Uterus (tissue), 2 donors: ENCODE measurements at regions not wholly inside any gene's neighbourhood (a gene's known extent, or its start where the extent isn't known, plus 50 kb on each side); places are given as distances from the start of the nearest gene placed in this dataset.

Experiments
- POLR2A ChIP-seq, 2 donors: fragments of 450-650 bp; IDR thresholded peaks; one replicate each; pipeline ENCODE4 v1.6.1; 2016; ENCODE audit warnings: antibody characterized with exemption in 2 of 2, mild to moderate bottlenecking in 1 of 2, moderate library complexity in 1 of 2
- TF ChIP-seq, protein P1 (sequence below), 4 experiments: fragments of 200-600 bp in 2 of 4; fragments of 450-650 bp in 2 of 4; sonication (generic) in 2 of 4; IDR thresholded peaks; one replicate each; pipeline ENCODE4 v1.5.1; 2016 to 2019; ENCODE audit warnings: antibody characterized with exemption in 4 of 4, mild to moderate bottlenecking in 2 of 4, moderate library complexity in 1 of 4

DNA sequence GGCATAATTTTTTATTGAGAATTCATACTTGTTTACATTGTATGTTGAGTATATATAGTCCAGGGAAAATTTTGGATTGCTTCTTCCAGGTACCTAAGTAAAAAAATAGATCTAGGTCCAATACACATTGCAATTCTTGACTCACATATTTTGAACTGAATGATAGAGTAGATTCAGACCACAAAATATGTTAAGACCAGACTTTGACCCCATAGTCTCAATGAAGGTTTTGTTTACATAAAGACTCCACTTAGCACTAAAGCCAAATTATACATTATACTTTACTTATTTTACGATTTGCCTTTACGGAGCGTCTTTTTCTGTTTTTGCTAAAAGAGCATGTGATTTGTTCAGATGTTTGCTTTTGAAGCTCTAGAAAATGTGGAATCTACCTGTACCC lies 144.1 kb upstream of the PTCHD4 start:
- TF ChIP-seq POLR2A (IDR thresholded peaks at IDR 0.05) = no peak
- TF ChIP-seq, protein P1, sequence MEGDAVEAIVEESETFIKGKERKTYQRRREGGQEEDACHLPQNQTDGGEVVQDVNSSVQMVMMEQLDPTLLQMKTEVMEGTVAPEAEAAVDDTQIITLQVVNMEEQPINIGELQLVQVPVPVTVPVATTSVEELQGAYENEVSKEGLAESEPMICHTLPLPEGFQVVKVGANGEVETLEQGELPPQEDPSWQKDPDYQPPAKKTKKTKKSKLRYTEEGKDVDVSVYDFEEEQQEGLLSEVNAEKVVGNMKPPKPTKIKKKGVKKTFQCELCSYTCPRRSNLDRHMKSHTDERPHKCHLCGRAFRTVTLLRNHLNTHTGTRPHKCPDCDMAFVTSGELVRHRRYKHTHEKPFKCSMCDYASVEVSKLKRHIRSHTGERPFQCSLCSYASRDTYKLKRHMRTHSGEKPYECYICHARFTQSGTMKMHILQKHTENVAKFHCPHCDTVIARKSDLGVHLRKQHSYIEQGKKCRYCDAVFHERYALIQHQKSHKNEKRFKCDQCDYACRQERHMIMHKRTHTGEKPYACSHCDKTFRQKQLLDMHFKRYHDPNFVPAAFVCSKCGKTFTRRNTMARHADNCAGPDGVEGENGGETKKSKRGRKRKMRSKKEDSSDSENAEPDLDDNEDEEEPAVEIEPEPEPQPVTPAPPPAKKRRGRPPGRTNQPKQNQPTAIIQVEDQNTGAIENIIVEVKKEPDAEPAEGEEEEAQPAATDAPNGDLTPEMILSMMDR (IDR thresholded peaks at IDR 0.05) = no peak
